Lower lobe of right lung (tissue), 2 donors: ENCODE measurements at regions not wholly inside any gene's neighbourhood (a gene's known extent, or its start where the extent isn't known, plus 50 kb on each side); places are given as distances from the start of the nearest gene placed in this dataset.

ENCODE experiments used
- ATAC-seq, 2 donors: fragments of 200-7000 bp; cut with Tn5 transposase; one replicate each; pipeline ENCODE4 v1.9.1; 2020 to 2022; ENCODE audit warnings: mild to moderate bottlenecking in 2 of 2, moderate library complexity in 2 of 2
- DNase-seq: peaks from one replicate; pipeline ENCODE4 v3.0.0-alpha.2; 2020
- H3K27ac ChIP-seq: fragments of 200-600 bp; one replicate; pipeline ENCODE4 v1.8.0; 2022
- H3K27me3 ChIP-seq: fragments of 200-600 bp; one replicate; pipeline ENCODE4 v1.8.0; 2022; ENCODE audit warnings: low read depth
- H3K36me3 ChIP-seq: fragments of 200-600 bp; one replicate; pipeline ENCODE4 v1.8.0; 2022; ENCODE audit warnings: mild to moderate bottlenecking
- H3K4me1 ChIP-seq: fragments of 200-600 bp; one replicate; pipeline ENCODE4 v1.8.0; 2022
- H3K4me3 ChIP-seq: fragments of 200-600 bp; one replicate; pipeline ENCODE4 v1.8.0; 2022; ENCODE audit warnings: mild to moderate bottlenecking
- H3K9me3 ChIP-seq: fragments of 200-600 bp; one replicate; pipeline ENCODE4 v1.8.0; 2022
- CTCF ChIP-seq: fragments of 200-600 bp; IDR thresholded peaks from one replicate; pipeline ENCODE4 v1.8.0; 2022; ENCODE audit warnings: antibody characterized with exemption, mild to moderate bottlenecking
- intact Hi-C: fragments of 100-400 bp; cut with DNase I; formaldehyde crosslinking; loops from one replicate; pipeline ENCODE4 v1.11.0; 2022
- donor health status: DM: no; HTN: yes; CAD: no; lungs with severe emphysema.

GRCh38 chrX:124954402-124954801 is 365.3 kb upstream of the TEX13C start:
- H3K9me3 ChIP-seq, result no peaks in the 10 kb centered on the region
- no peak for TF ChIP-seq CTCF
- no peaks in the 10 kb centered on the region for H3K36me3 ChIP-seq
- DNase-seq, result no peak
- no peak overlapping the region for H3K27ac ChIP-seq
- no peak for ATAC-seq
- no peak overlapping the region for H3K4me3 ChIP-seq
- no peaks in the 10 kb centered on the region for H3K27me3 ChIP-seq
- H3K4me1 ChIP-seq, result no peaks in the 10 kb centered on the region
- intact Hi-C loops, result no loop called here

- Histone ChIP-seq H3K4me1 (no peaks in the 10 kb centered on the region), H3K27ac (no peak overlapping the region), H3K9me3 (no peaks in the 10 kb centered on the region), H3K36me3 (no peaks in the 10 kb centered on the region), H3K27me3 (no peaks in the 10 kb centered on the region), H3K4me3 (no peak overlapping the region)
- DNase-seq, result no peak
- ATAC-seq, result no peak
- TF ChIP-seq CTCF, result no peak
- intact Hi-C loops, result no loop called here
Observed at GRCh38 chrX:124960454-124960853, 359.2 kb upstream of the TEX13C start.

GRCh38 chrX:124963717-124964116 is 356.0 kb upstream of the TEX13C start, which contains the start of gene TENM1:
Gene TENM1 (minus strand): TSS chrX:124963817.
- ATAC-seq (no peak), DNase-seq (no peak)
- TF ChIP-seq CTCF, result no peak
- Histone ChIP-seq H3K4me1 (no peaks in the 10 kb centered on the region), H3K27ac (no peak within 1 kb of the TSS), H3K4me3 (no peak within 1 kb of the TSS), H3K9me3 (no peaks in the 10 kb centered on the region), H3K36me3 (no peaks in the 10 kb centered on the region), H3K27me3 (no peaks in the 10 kb centered on the region)
- intact Hi-C loops, result no loop called here

GRCh38 chrX:124975456-124975855 is 344.2 kb upstream of the TEX13C start:
- Histone ChIP-seq H3K4me3 (no peak overlapping the region), H3K9me3 (no peaks in the 10 kb centered on the region), H3K27ac (no peak overlapping the region), H3K4me1 (no peaks in the 10 kb centered on the region), H3K27me3 (no peaks in the 10 kb centered on the region), H3K36me3 (no peaks in the 10 kb centered on the region)
- ATAC-seq (no peak), DNase-seq (no peak)
- no peak for TF ChIP-seq CTCF
- intact Hi-C loops, result no loop called here

- Histone ChIP-seq H3K27me3 (no peaks in the 10 kb centered on the region), H3K36me3 (no peaks in the 10 kb centered on the region), H3K27ac (no peak overlapping the region), H3K4me3 (no peak overlapping the region), H3K9me3 (no peaks in the 10 kb centered on the region), H3K4me1 (no peaks in the 10 kb centered on the region)
- ATAC-seq, result no peak
- no peak for TF ChIP-seq CTCF
- DNase-seq, result no peak
- intact Hi-C loops, result no loop called here
Observed at GRCh38 chrX:124981420-124981819, 338.3 kb upstream of the TEX13C start.
